ENCODE measurements at regions not wholly inside any gene's neighbourhood (a gene's known extent, or its start where the extent isn't known, plus 50 kb on each side); places are given as distances from the start of the nearest gene placed in this dataset.
A peak's percentile ranks its signal among the peaks of the same experiment; 100 is the strongest.

DNA sequence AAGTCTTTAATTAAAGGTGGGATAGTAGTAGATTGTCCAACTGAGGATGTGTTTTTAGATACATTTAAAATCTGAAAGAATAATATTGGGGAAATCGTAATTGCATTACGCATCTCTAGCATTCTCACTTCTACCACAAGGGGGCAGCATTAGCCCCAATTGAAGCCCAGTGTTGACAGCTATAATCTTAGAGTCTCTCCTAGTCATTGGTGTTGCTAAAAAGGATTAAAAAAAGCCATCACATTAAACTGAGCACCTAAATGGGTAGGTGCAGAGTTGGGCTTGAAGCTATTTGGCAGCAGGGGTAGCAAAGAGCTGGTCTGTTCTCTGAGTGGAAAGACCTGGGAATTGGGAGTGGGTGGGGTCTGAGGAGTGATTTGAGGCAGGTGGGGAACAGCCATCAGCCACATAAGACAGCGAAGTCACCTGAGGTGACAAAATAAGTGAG, 177.2 kb downstream of the OSTF1 start:
- Histone ChIP-seq H2BK120ac (ENCODE audit: low read depth, low read length, poor library complexity, severe bottlenecking) (no peak overlapping the region), H2BK15ac (ENCODE audit: low read depth, low read length) (no peak overlapping the region), H3K18ac (ENCODE audit: insufficient read length, low read depth, low read length) (no peak overlapping the region), H4K8ac (replicated peaks; ENCODE audit: insufficient read length, low read depth, low read length) (no peak overlapping the region), H3K23me2 (ENCODE audit: insufficient read length, low read depth, low read length, poor library complexity, severe bottlenecking) (no peaks in the 10 kb centered on the region), H3K4me1 (ENCODE audit: insufficient read depth, low read length) (no peaks in the 10 kb centered on the region), H3K9ac (ENCODE audit: extremely low read depth, insufficient read length, low read length) (no peak overlapping the region), H3K79me1 (ENCODE audit: insufficient read depth, low read depth, low read length, poor library complexity, severe bottlenecking) (no peaks in the 10 kb centered on the region), H3K4ac (ENCODE audit: low read depth, low read length) (no peak overlapping the region), H3K9me3 (ENCODE audit: control insufficient read depth, low read depth, low read length) (no peaks in the 10 kb centered on the region), H3K79me2 (ENCODE audit: insufficient read depth, low read length) (no peaks in the 10 kb centered on the region), H3K27ac (ENCODE audit: insufficient read length, low read depth, low read length) (no peak overlapping the region), H2BK20ac (ENCODE audit: low read depth, low read length, poor library complexity, severe bottlenecking) (no peak overlapping the region), H3K4me2 (ENCODE audit: insufficient read depth, insufficient read length, low read length) (no peak overlapping the region), H4K20me1 (ENCODE audit: control insufficient read depth, insufficient read depth, insufficient read length) (no peaks in the 10 kb centered on the region), H3K14ac (ENCODE audit: insufficient read depth, low read length) (no peak overlapping the region), H2AFZ (ENCODE audit: low read length) (no peak overlapping the region), H2AK5ac (ENCODE audit: insufficient read length, low read length) (no peak overlapping the region), H2BK5ac (ENCODE audit: insufficient read length, low read length) (no peak overlapping the region), H3K27me3 (ENCODE audit: insufficient read depth, low read length) (no peaks in the 10 kb centered on the region), H4K91ac (ENCODE audit: insufficient read length, low read depth, low read length) (no peak overlapping the region), H3K56ac (ENCODE audit: insufficient read length, low read depth, low read length) (no peak overlapping the region), H3T11ph (ENCODE audit: low read length) (no peak overlapping the region), H3K23ac (ENCODE audit: insufficient read length, low read depth, low read length) (no peak overlapping the region), H4K5ac (ENCODE audit: insufficient read length, low read depth, low read length) (no peak overlapping the region), H2BK12ac (ENCODE audit: insufficient read length, low read depth, low read length) (no peak overlapping the region)
- Mint-ChIP-seq H3K36me3 (ENCODE audit: insufficient read depth in 1 of 3, low read depth in 3 of 3) (peaks cover 0 to 17% (median 7%) of the 10 kb centered on the region in 3 experiments; a peak in 6 of 7 replicates), H3K4me1 (peaks cover 3 to 6% of the 10 kb centered on the region in 2 experiments), H3K27me3 (ENCODE audit: low read depth) (no peaks in the 10 kb centered on the region), H3K4me3 (no peak overlapping the region), H3K9me3 (peaks cover 1 to 13% of the 10 kb centered on the region in 2 experiments; a peak in 4 of 5 replicates), H3K27ac (peak overlapping the region in 1 of 3 experiments; percentile 84; a peak in 1 of 7 replicates)
- peak; percentile 41 for DNase-seq
- no CpG with 5 or more reads among the region's 3 CpGs for WGBS (ENCODE audit: extremely low coverage, insufficient read length, low lambda C conversion rate)
- TF ChIP-seq, protein P1, sequence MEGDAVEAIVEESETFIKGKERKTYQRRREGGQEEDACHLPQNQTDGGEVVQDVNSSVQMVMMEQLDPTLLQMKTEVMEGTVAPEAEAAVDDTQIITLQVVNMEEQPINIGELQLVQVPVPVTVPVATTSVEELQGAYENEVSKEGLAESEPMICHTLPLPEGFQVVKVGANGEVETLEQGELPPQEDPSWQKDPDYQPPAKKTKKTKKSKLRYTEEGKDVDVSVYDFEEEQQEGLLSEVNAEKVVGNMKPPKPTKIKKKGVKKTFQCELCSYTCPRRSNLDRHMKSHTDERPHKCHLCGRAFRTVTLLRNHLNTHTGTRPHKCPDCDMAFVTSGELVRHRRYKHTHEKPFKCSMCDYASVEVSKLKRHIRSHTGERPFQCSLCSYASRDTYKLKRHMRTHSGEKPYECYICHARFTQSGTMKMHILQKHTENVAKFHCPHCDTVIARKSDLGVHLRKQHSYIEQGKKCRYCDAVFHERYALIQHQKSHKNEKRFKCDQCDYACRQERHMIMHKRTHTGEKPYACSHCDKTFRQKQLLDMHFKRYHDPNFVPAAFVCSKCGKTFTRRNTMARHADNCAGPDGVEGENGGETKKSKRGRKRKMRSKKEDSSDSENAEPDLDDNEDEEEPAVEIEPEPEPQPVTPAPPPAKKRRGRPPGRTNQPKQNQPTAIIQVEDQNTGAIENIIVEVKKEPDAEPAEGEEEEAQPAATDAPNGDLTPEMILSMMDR (conservative IDR thresholded peaks at IDR 0.05) = peak; percentile 93

All from H9 (cell line).